Posterior cingulate gyrus (tissue), 11 donors: ENCODE measurements at regions not wholly inside any gene's neighbourhood (a gene's known extent, or its start where the extent isn't known, plus 50 kb on each side); places are given as distances from the start of the nearest gene placed in this dataset.
"Not testable (repeated sequence)": the region's sequence is repeated elsewhere in the genome, so short reads cannot be mapped to it uniquely, and the experiment has no call there.

Experiments
- DNase-seq, 10 donors: peaks; one replicate each; pipeline versions ENCODE4 v3.0.0 to v3.0.0-alpha.2; 2020 to 2021; ENCODE audit warnings: mixed read lengths in 3 of 10
- intact Hi-C: fragments of 100-400 bp; cut with DNase I; formaldehyde crosslinking; loops from one replicate; pipeline ENCODE4 v1.15.1; 2023

- no peak for DNase-seq
- intact Hi-C loops = no loop called here
Measured at GRCh38 chr15:25137013-25137412, 182.2 kb downstream of the SNRPN start.

GRCh38 chr15:25169318-25169717 lies 214.5 kb downstream of the SNRPN start:
- intact Hi-C loops = no loop called here
- peak in 8 of 10 donors; percentile 1 to 74 (median 20) for DNase-seq

- intact Hi-C loops = no loop called here
- peak in 9 of 10 donors; percentile 1 to 83 (median 8) for DNase-seq
Measured at GRCh38 chr15:25170113-25170731, 215.4 kb downstream of the SNRPN start.

GRCh38 chr15:25170781-25171110 lies 216.0 kb downstream of the SNRPN start:
- intact Hi-C loops = no loop called here
- peak in 6 of 10 donors; percentile 3 to 74 (median 20) for DNase-seq

GRCh38 chr15:25171111-25171811 lies 216.5 kb downstream of the SNRPN start:
- intact Hi-C loops = no loop called here
- peak in 7 of 10 donors; percentile 3 to 78 (median 9) for DNase-seq

- peak in 8 of 10 donors; percentile 4 to 79 (median 15) for DNase-seq
- intact Hi-C loops = no loop called here
Measured at GRCh38 chr15:25171856-25172687, 217.3 kb downstream of the SNRPN start.

GRCh38 chr15:25172691-25173090 lies 217.9 kb downstream of the SNRPN start:
- DNase-seq = peak in 3 of 10 donors; percentile 11 to 61 (median 37)
- intact Hi-C loops = no loop called here

GRCh38 chr15:25173241-25174028 lies 218.6 kb downstream of the SNRPN start:
- DNase-seq = peak in 8 of 10 donors; percentile 4 to 81 (median 11)
- intact Hi-C loops = no loop called here

GRCh38 chr15:25174149-25174548 lies 219.4 kb downstream of the SNRPN start:
- peak in 1 of 10 donors; percentile 8 for DNase-seq
- intact Hi-C loops = not testable (repeated sequence)

- peak in 7 of 10 donors; percentile 4 to 63 (median 13) for DNase-seq
- intact Hi-C loops = no loop called here
Measured at GRCh38 chr15:25175033-25175788, 220.4 kb downstream of the SNRPN start.

- DNase-seq = peak in 8 of 10 donors; percentile 0 to 73 (median 16)
- intact Hi-C loops = no loop called here
Measured at GRCh38 chr15:25175789-25176615, 221.2 kb downstream of the SNRPN start.

GRCh38 chr15:25176616-25176923 lies 221.8 kb downstream of the SNRPN start:
- peak in 7 of 10 donors; percentile 5 to 82 (median 12) for DNase-seq
- intact Hi-C loops = no loop called here

GRCh38 chr15:25176991-25177954 lies 222.5 kb downstream of the SNRPN start:
- intact Hi-C loops = no loop called here
- peak; percentile 1 to 74 (median 8) for DNase-seq

GRCh38 chr15:25177955-25178801 lies 223.4 kb downstream of the SNRPN start:
- peak; percentile 1 to 78 (median 8) for DNase-seq
- intact Hi-C loops = no loop called here

- intact Hi-C loops = no loop called here
- peak in 9 of 10 donors; percentile 1 to 77 (median 9) for DNase-seq
Measured at GRCh38 chr15:25178835-25179672, 224.3 kb downstream of the SNRPN start.
